ENCODE measurements at regions not wholly inside any gene's neighbourhood (a gene's known extent, or its start where the extent isn't known, plus 50 kb on each side); places are given as distances from the start of the nearest gene placed in this dataset.

DNA sequence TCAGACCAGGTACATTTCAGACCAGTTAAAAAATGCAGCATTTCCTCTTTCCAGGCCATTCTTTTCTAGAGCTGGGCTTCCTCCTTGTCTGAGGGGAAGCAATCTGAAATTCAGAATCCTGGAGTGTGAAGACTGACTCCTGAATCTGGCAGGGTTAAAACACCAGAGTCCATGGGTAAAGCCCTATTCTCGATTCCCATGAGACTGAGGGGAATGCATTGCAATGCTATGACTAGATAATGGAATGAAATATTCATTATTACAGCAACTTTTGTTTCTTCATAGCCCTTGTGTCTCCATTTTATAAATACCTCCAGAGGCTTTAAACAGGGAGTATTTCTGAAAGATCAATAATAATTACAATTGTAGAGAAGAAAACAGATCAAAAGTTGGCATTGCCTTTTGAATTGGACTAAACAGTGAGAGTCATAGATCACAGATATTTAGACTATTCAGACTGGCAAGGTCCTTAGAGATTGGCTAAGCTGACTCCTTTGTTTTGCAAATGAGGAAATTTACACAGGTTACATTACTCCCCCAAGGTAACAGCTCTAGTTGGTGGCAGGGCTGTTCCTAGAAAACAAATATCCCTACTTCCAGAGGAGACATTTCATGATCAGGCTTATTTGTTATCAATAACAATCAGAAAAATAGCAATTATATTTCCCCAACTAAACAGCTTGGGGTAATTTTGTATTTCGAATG, 632.6 kb upstream of the KIRREL3 start:
- H3K36me3 ChIP-seq (ENCODE audit: insufficient read depth, low read length): no peaks in the 10 kb centered on the region
- H3K4me3 ChIP-seq (ENCODE audit: low read length): no peak overlapping the region
- H3K9me2 ChIP-seq (ENCODE audit: insufficient read depth, low read length): no peaks in the 10 kb centered on the region
- no peak overlapping the region for H2AFZ ChIP-seq (ENCODE audit: low read depth, low read length)
- H3K27me3 ChIP-seq (ENCODE audit: insufficient read depth, low read depth, low read length): no peaks in the 10 kb centered on the region
- H3K79me2 ChIP-seq (replicated peaks; ENCODE audit: insufficient read depth, low read length): no peaks in the 10 kb centered on the region
- no peak overlapping the region for H3K4me2 ChIP-seq (ENCODE audit: low read length)
- TF ChIP-seq EZH2 (IDR thresholded peaks at IDR 0.05; ENCODE audit: borderline replicate concordance, insufficient read depth, low read length, poor library complexity, severe bottlenecking): no peak
- TF ChIP-seq, protein P1, sequence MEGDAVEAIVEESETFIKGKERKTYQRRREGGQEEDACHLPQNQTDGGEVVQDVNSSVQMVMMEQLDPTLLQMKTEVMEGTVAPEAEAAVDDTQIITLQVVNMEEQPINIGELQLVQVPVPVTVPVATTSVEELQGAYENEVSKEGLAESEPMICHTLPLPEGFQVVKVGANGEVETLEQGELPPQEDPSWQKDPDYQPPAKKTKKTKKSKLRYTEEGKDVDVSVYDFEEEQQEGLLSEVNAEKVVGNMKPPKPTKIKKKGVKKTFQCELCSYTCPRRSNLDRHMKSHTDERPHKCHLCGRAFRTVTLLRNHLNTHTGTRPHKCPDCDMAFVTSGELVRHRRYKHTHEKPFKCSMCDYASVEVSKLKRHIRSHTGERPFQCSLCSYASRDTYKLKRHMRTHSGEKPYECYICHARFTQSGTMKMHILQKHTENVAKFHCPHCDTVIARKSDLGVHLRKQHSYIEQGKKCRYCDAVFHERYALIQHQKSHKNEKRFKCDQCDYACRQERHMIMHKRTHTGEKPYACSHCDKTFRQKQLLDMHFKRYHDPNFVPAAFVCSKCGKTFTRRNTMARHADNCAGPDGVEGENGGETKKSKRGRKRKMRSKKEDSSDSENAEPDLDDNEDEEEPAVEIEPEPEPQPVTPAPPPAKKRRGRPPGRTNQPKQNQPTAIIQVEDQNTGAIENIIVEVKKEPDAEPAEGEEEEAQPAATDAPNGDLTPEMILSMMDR (IDR thresholded peaks at IDR 0.05; ENCODE audit: poor library complexity, severe bottlenecking): no peak
- TF ChIP-seq POLR2AphosphoS5 (IDR thresholded peaks at IDR 0.05): no peak
- H4K20me1 ChIP-seq (ENCODE audit: insufficient read depth): no peaks in the 10 kb centered on the region
- H3F3A ChIP-seq (ENCODE audit: insufficient read depth, low read length, poor library complexity, severe bottlenecking): no peaks in the 10 kb centered on the region
- no peak overlapping the region for H3K9ac ChIP-seq (ENCODE audit: low read length)
- H3K27ac ChIP-seq (ENCODE audit: low read length): no peak overlapping the region
- H3K9me3 ChIP-seq (ENCODE audit: low read length): no peaks in the 10 kb centered on the region

DNA sequence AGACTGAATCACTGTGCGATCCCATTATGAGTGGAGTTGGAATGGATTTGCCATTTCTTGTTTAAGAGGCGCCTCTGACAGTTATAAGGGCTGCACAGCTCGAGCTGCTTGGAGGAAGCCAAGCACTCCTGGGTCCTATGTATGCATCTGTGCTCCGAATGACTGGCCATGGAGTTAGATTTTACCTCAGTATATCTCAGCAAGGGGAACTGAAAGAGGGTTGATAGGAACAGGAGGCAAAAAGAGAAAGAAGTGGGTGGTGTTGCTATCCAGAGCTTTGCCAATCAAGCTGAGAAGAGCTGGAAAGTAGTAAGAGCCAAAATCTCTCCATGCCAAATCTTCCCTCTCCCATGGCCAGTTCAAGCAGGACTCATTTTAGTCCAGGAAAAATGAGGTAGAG, 632.0 kb upstream of the KIRREL3 start:
- H3F3A ChIP-seq (ENCODE audit: insufficient read depth, low read length, poor library complexity, severe bottlenecking): no peaks in the 10 kb centered on the region
- H3K9me2 ChIP-seq (ENCODE audit: insufficient read depth, low read length): no peaks in the 10 kb centered on the region
- H3K27ac ChIP-seq (ENCODE audit: low read length): no peak overlapping the region
- no peak overlapping the region for H3K4me2 ChIP-seq (ENCODE audit: low read length)
- H3K4me3 ChIP-seq (ENCODE audit: low read length): no peak overlapping the region
- no peaks in the 10 kb centered on the region for H3K27me3 ChIP-seq (ENCODE audit: insufficient read depth, low read depth, low read length)
- no peaks in the 10 kb centered on the region for H3K36me3 ChIP-seq (ENCODE audit: insufficient read depth, low read length)
- no peaks in the 10 kb centered on the region for H3K79me2 ChIP-seq (replicated peaks; ENCODE audit: insufficient read depth, low read length)
- H3K9me3 ChIP-seq (ENCODE audit: low read length): no peaks in the 10 kb centered on the region
- H4K20me1 ChIP-seq (ENCODE audit: insufficient read depth): no peaks in the 10 kb centered on the region
- H3K9ac ChIP-seq (ENCODE audit: low read length): no peak overlapping the region
- H2AFZ ChIP-seq (ENCODE audit: low read depth, low read length): no peak overlapping the region
- TF ChIP-seq SMC3 (conservative IDR thresholded peaks at IDR 0.05; ENCODE audit: poor library complexity): no peak
- no peak for TF ChIP-seq EZH2 (IDR thresholded peaks at IDR 0.05; ENCODE audit: borderline replicate concordance, insufficient read depth, low read length, poor library complexity, severe bottlenecking)
- no peak for TF ChIP-seq EP300 (conservative IDR thresholded peaks at IDR 0.05; ENCODE audit: poor library complexity, severe bottlenecking)
- TF ChIP-seq MXI1 (conservative IDR thresholded peaks at IDR 0.05; ENCODE audit: poor library complexity, severe bottlenecking): no peak
- TF ChIP-seq, protein P2, sequence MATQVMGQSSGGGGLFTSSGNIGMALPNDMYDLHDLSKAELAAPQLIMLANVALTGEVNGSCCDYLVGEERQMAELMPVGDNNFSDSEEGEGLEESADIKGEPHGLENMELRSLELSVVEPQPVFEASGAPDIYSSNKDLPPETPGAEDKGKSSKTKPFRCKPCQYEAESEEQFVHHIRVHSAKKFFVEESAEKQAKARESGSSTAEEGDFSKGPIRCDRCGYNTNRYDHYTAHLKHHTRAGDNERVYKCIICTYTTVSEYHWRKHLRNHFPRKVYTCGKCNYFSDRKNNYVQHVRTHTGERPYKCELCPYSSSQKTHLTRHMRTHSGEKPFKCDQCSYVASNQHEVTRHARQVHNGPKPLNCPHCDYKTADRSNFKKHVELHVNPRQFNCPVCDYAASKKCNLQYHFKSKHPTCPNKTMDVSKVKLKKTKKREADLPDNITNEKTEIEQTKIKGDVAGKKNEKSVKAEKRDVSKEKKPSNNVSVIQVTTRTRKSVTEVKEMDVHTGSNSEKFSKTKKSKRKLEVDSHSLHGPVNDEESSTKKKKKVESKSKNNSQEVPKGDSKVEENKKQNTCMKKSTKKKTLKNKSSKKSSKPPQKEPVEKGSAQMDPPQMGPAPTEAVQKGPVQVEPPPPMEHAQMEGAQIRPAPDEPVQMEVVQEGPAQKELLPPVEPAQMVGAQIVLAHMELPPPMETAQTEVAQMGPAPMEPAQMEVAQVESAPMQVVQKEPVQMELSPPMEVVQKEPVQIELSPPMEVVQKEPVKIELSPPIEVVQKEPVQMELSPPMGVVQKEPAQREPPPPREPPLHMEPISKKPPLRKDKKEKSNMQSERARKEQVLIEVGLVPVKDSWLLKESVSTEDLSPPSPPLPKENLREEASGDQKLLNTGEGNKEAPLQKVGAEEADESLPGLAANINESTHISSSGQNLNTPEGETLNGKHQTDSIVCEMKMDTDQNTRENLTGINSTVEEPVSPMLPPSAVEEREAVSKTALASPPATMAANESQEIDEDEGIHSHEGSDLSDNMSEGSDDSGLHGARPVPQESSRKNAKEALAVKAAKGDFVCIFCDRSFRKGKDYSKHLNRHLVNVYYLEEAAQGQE (IDR thresholded peaks at IDR 0.05; ENCODE audit: borderline replicate concordance): no peak
- no peak for TF ChIP-seq TAF1 (IDR thresholded peaks at IDR 0.05; ENCODE audit: low read depth)
- TF ChIP-seq RAD21 (conservative IDR thresholded peaks at IDR 0.05): no peak
- TF ChIP-seq POLR2AphosphoS5 (IDR thresholded peaks at IDR 0.05): no peak
- TF ChIP-seq, protein P1 (IDR thresholded peaks at IDR 0.05; ENCODE audit: poor library complexity, severe bottlenecking): no peak
